Activated naive CD8-positive, alpha-beta T cell (primary cell): ENCODE measurements at regions not wholly inside any gene's neighbourhood (a gene's known extent, or its start where the extent isn't known, plus 50 kb on each side); places are given as distances from the start of the nearest gene placed in this dataset.

Experiments
- H3K27ac Mint-ChIP-seq: one replicate; pipeline ENCODE4 v1.8.0; 2021; ENCODE audit warnings: mixed read lengths
- H3K27me3 Mint-ChIP-seq: one replicate; pipeline ENCODE4 v1.8.0; 2021; ENCODE audit warnings: mixed read lengths
- H3K36me3 Mint-ChIP-seq: one replicate; pipeline ENCODE4 v1.8.0; 2021; ENCODE audit warnings: mixed read lengths
- H3K4me1 Mint-ChIP-seq: one replicate; pipeline ENCODE4 v1.8.0; 2021; ENCODE audit warnings: low read depth, mixed read lengths
- H3K4me3 Mint-ChIP-seq: one replicate; pipeline ENCODE4 v1.8.0; 2021; ENCODE audit warnings: mild to moderate bottlenecking, mixed read lengths
- H3K9me3 Mint-ChIP-seq: one replicate; pipeline ENCODE4 v1.8.0; 2021; ENCODE audit warnings: low read depth, mixed read lengths

DNA sequence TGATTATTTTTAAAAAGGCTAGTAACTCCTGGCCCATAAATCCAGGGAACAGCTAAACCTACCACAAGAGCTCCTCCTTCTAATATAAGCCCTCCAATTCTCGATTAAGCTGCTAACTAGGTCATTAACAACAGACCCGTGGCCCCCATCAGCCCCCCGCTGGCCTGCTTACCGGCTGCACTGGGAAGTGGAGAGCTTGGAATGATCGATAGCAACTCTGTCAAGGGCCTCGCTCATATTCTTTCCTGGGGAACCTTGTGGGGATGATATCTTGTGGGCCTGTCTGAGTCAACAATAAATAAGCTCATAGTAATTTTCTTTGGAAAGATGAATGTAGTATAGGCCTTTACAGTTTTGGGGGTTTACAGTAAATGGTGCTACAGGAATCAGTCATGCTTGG lies 353.5 kb downstream of the TCERG1L start:
- Mint-ChIP-seq H3K9me3 (no peaks in the 10 kb centered on the region), H3K27ac (no peak overlapping the region), H3K27me3 (peaks cover 2% of the 10 kb centered on the region), H3K4me1 (no peaks in the 10 kb centered on the region), H3K36me3 (no peaks in the 10 kb centered on the region), H3K4me3 (no peak overlapping the region)

DNA sequence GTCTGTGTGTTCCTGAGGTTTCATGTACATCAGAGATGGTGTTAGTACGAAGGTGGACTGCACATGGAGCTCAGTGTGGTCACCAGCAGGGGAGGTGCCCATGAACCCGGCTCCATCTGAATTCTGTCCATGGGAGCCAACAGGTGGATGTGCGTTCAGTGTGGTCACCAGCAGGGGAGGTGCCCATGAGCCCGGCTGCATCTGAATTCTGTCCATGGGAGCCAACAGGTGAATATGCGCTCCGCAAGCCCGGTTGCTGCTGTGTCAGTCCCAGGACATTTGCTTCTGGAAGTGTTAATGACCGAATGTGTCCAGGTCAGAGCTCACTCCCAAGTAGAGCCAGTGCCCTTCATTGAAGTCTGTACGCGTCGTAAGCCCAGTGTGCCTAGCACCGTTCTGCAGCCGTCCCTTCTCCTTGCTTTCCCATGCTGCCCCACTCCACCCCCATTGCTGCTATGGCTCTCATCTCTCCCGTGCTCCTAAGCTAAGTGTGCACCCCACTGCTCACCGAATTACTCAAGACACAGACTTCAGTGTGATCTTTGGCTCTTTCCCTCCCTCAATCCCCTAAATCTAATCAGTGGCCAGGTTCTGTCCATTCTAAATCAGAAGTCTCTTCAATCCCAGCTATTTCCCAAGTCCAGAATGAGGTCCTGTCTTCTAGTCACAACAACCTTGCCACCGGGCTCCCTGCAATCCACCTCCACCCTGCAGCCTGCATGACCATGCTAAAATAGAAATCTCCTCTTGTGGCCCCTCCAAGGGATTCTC lies 352.4 kb downstream of the TCERG1L start:
- Mint-ChIP-seq H3K4me1 (no peaks in the 10 kb centered on the region), H3K9me3 (no peaks in the 10 kb centered on the region), H3K36me3 (no peaks in the 10 kb centered on the region), H3K4me3 (no peak overlapping the region), H3K27me3 (peaks cover 2% of the 10 kb centered on the region), H3K27ac (no peak overlapping the region)

DNA sequence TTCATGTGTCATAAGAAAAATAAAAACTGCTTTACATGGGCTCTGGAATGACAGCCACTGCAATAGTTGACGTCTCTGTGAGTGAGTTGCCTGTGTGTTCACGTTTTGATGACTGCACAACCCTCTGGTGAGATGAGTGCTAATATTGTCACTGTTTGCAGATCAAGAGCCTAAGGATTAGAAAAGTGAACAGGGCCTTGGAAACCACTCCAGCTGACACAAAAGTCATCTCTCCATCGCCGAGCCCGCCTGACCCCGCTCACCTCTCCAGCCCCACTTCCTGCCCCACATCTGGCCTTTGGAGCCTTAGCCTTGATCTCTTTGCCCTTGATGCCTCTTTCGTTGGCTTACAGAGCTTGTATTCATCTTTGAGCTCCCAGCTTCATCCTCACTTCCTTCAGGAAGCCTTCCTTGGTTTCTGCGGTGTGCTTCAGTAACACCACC lies 351.7 kb downstream of the TCERG1L start:
- Mint-ChIP-seq H3K9me3 (no peaks in the 10 kb centered on the region), H3K27me3 (peaks cover 2% of the 10 kb centered on the region), H3K4me1 (no peaks in the 10 kb centered on the region), H3K36me3 (no peaks in the 10 kb centered on the region), H3K4me3 (no peak overlapping the region), H3K27ac (no peak overlapping the region)

DNA sequence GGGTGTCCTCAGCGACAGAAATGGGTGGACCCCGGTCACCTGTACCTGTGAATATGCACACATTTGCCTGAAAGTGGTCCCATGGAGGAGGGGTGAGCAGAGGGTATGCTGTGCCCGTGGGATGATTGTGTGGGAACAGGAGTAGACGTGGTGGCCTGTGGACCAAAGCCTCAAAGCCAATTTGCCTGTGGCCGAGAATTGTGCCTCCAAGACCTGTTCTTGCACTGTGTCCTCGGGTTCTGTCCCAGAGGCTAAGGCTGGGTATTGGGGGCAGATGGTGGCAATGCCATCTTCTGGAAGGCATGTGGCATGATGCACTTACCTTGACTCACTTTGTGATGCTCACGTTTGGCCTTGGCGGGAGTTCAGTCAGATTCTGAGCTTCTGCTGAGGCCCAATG lies 351.0 kb downstream of the TCERG1L start:
- H3K36me3 Mint-ChIP-seq: no peaks in the 10 kb centered on the region
- no peaks in the 10 kb centered on the region for H3K9me3 Mint-ChIP-seq
- H3K27ac Mint-ChIP-seq: no peak overlapping the region
- H3K4me3 Mint-ChIP-seq: no peak overlapping the region
- H3K4me1 Mint-ChIP-seq: no peaks in the 10 kb centered on the region
- peaks cover 2% of the 10 kb centered on the region for H3K27me3 Mint-ChIP-seq

DNA sequence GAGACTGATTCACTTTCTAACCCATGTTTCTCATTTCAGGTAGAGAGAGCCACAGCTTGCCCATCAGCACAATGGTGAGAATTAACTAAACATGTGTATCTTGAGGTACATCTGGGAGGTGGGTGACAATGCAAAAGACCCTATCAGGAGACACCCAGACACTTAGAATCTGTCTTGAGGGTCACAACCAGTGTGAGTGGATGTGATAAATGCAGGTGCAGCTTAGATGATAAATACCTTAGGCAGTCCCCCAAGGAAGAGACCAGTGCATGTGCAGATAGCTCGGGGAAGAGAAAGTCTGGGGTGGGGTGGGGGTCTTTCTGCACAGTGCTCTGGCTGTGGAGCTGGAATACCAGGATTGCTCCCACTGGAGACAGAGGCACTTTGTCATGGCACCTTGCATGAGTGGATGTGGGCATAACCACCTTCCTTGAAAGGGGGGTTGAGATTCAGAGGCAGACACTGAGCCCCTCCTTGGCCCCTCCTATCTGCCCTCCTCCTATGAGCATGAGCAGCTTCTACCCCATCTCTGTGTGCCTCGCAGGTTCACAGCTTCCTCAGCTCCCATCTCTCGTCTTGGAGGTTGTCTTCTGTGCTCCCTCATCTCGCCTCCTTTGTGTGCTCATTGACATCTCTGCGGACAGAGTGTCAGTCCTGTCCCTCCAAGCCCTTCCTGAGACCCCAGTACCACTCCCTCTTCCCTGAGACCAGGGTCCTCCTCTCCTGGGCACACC lies 349.8 kb downstream of the TCERG1L start:
- H3K27ac Mint-ChIP-seq: no peak overlapping the region
- no peaks in the 10 kb centered on the region for H3K9me3 Mint-ChIP-seq
- peaks cover 2% of the 10 kb centered on the region for H3K27me3 Mint-ChIP-seq
- no peaks in the 10 kb centered on the region for H3K4me1 Mint-ChIP-seq
- no peaks in the 10 kb centered on the region for H3K36me3 Mint-ChIP-seq
- H3K4me3 Mint-ChIP-seq: no peak overlapping the region

DNA sequence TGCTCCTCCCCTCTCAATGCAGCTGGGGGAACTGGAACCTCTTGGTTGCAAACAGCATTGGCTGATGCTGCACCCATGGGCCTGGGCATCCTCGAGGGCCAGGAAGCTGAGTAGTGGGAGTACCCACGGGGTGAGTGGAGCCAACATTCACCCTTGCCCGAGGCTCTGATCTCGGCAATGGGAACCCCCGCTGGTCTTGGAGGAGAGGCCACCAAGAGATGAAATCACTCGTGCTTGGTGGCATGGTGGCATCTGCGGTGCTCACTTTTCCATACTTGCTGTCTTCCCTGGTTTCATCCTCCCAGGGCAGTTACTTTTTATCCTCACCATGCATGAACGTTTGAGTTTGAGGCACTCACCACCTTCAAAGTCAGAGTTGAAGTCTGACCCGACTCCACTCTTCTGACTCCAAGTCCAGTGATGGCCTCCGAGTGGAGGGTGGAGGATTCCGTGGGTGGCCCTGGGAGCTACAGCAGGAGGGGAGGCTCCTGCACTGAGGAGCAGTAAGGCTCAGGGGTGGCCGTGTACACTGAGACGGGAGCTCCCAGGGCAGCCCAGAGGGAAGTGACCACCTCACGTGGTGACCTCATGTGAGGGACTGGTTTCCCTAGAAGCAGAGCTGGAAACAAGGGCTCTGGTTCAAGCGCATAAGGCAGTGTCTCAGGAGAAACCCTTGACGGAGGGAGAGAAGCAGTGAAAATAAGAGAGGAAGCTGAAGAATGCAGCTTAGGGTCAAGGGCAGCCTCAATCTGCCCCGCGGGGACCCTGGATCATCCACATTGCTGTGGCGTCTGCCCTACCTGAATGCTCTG lies 349.1 kb downstream of the TCERG1L start:
- Mint-ChIP-seq H3K9me3 (no peaks in the 10 kb centered on the region), H3K4me1 (no peaks in the 10 kb centered on the region), H3K27ac (no peak overlapping the region), H3K27me3 (peaks cover 2% of the 10 kb centered on the region), H3K4me3 (no peak overlapping the region), H3K36me3 (no peaks in the 10 kb centered on the region)

DNA sequence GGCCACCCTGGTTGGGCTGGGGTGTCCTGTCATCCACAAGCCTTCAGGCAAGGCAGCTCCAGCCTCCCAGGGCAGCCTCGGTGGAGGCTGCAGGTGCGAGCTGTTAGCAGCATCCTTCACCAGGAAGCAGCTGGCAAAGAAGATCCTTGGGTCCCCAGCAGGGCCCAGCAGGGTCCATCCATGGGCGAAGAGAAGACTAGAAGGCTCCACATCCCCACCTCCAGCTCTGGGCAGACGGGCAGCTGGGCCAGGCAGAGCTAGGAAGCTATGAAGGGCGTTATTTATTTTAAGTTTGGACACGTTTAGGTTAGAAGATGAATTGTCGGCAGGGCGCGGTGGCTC lies 348.5 kb downstream of the TCERG1L start:
- no peak overlapping the region for H3K27ac Mint-ChIP-seq
- H3K27me3 Mint-ChIP-seq: peaks cover 2% of the 10 kb centered on the region
- H3K4me3 Mint-ChIP-seq: no peak overlapping the region
- H3K36me3 Mint-ChIP-seq: no peaks in the 10 kb centered on the region
- no peaks in the 10 kb centered on the region for H3K4me1 Mint-ChIP-seq
- no peaks in the 10 kb centered on the region for H3K9me3 Mint-ChIP-seq

DNA sequence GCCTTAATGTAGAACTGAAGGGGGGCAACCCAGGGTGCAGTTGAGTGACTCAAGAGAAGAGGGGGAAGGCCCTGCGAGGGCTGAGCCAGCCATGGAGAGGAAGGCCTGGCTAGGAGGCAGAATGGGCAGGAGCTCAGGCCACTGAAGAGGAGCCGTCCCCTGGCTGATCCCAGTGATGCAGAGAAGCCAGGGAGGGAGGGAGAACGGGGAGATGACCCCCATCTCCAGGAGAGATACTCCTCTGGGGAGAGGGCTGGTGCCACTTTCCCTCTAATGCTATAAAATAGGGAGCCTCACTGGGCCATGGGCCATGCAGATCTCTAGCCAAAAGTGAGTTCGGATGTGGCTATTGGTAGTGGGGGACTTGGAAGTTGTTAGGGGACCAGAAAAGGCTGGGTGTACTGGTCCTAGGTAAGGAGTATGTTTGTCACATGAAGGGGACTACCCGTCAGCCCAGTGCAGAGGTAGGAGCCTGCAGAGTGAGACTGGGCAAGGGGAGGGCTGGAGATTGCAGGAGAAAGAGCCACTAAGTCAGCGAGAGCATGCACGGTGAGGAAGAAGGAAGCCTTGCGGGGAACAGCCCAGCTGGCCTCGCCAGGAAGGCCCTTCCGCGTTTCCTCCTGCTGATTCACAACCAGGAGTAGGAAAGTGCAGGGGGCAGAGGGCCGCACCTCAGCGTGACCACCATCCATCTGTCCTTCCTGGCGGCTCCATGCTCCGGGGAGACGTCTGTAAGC lies 347.6 kb downstream of the TCERG1L start:
- no peak overlapping the region for H3K27ac Mint-ChIP-seq
- no peak overlapping the region for H3K4me3 Mint-ChIP-seq
- peaks cover 2% of the 10 kb centered on the region for H3K27me3 Mint-ChIP-seq
- no peaks in the 10 kb centered on the region for H3K36me3 Mint-ChIP-seq
- H3K4me1 Mint-ChIP-seq: no peaks in the 10 kb centered on the region
- no peaks in the 10 kb centered on the region for H3K9me3 Mint-ChIP-seq

DNA sequence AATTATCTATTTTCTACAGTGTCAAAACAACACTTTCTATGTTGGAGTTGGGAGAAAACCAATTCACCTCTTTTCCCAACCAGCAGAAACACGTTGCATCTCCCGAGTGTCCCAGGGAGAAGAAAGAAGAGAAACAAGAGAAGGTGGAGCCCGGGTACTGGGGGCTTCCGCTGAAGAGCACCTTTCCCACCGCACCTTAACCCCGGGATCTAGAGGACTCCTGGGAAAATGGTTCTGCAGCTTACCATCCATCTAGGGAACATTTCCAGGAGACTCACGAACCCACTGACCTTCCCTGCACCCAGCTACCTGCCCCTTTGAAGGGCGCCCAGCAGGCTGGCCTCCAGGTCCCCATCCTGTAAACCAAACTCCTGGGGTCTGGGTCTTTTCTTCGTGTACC lies 346.8 kb downstream of the TCERG1L start:
- H3K27ac Mint-ChIP-seq: no peak overlapping the region
- peaks cover 2% of the 10 kb centered on the region for H3K27me3 Mint-ChIP-seq
- H3K4me1 Mint-ChIP-seq: no peaks in the 10 kb centered on the region
- H3K4me3 Mint-ChIP-seq: no peak overlapping the region
- H3K36me3 Mint-ChIP-seq: no peaks in the 10 kb centered on the region
- no peaks in the 10 kb centered on the region for H3K9me3 Mint-ChIP-seq

DNA sequence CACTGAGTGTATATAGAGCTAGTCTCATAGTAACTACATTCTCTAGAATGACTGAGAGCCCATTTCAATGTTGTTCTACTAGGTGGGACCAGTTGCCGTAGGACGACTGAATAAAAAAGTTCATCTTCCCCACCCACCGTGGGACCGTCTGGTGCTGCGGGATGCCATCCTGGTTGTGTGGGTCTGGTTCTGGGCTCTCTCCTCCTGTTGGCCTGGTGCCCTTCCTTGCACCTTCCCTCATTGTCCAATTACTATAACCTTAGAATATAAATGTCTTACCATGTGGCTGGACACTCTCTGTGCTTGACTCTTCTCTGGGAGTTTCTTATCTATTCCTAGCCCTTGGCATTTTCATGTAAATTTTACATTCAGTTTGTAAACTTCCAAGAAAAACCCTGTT lies 344.4 kb downstream of the TCERG1L start:
- no peaks in the 10 kb centered on the region for H3K36me3 Mint-ChIP-seq
- H3K27me3 Mint-ChIP-seq: no peaks in the 10 kb centered on the region
- no peak overlapping the region for H3K4me3 Mint-ChIP-seq
- H3K27ac Mint-ChIP-seq: no peak overlapping the region
- no peaks in the 10 kb centered on the region for H3K9me3 Mint-ChIP-seq
- no peaks in the 10 kb centered on the region for H3K4me1 Mint-ChIP-seq

DNA sequence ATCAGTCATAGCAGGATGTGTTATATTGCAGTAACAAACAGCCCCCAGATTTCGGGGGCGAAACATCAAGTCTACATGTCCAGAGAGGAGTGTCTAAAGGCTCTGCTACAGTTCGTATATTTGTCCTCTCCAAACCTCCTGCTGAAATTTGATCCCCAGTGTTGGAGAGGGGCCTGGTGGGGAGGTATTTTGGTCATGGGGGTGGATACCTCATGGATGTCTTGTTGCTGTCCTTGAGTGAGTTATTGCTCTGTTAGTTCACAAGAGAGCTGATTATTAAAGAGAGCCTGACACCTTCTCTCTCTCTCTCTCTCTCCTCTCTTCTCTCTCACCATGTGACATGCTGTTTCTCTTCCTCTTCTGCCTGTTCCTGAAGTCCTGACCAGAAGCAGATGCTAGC lies 343.7 kb downstream of the TCERG1L start:
- Mint-ChIP-seq H3K27me3 (no peaks in the 10 kb centered on the region), H3K4me1 (no peaks in the 10 kb centered on the region), H3K9me3 (no peaks in the 10 kb centered on the region), H3K36me3 (no peaks in the 10 kb centered on the region), H3K4me3 (no peak overlapping the region), H3K27ac (no peak overlapping the region)

DNA sequence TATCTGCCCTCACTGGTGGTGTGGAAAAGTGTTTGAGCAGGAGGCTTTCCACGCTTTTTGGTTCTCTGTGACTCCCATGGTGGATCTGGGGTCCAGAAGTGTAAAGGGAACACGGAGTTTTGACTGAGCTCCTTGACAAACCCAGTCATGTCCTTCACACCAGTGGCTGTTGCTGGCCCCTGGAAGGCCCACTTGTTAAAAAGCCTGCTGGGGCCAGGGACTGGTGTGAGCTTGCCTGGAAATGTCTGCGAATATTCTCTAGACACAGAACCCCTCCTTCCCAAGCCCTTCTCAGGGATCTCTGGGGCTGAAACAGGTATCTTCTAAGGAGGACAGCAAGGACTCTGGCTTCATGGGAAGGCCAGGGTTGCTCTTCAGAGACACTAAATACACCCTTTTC lies 343.0 kb downstream of the TCERG1L start:
- Mint-ChIP-seq H3K27me3 (no peaks in the 10 kb centered on the region), H3K36me3 (no peaks in the 10 kb centered on the region), H3K9me3 (no peaks in the 10 kb centered on the region), H3K27ac (no peak overlapping the region), H3K4me3 (no peak overlapping the region), H3K4me1 (no peaks in the 10 kb centered on the region)

DNA sequence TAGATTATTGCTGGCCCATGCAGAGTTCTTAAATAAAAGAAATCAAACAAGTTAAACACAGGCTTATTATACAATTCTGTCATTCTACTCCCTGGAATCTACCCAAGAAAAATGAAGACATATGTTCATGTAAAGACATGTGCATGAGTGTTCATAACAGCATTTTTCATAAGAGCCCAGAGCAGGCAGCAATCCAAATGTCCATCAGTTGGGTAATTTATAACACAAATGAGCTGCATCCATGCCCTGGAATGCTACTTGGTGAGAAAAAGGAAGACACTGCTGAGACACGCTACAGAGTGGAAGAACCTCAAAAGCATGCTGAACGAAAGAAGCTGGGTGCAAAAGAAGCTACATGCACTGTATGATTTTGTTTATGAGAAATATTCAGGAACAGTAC lies 342.6 kb downstream of the TCERG1L start:
- no peak overlapping the region for H3K4me3 Mint-ChIP-seq
- H3K27ac Mint-ChIP-seq: no peak overlapping the region
- no peaks in the 10 kb centered on the region for H3K9me3 Mint-ChIP-seq
- H3K27me3 Mint-ChIP-seq: no peaks in the 10 kb centered on the region
- H3K4me1 Mint-ChIP-seq: no peaks in the 10 kb centered on the region
- H3K36me3 Mint-ChIP-seq: no peaks in the 10 kb centered on the region

DNA sequence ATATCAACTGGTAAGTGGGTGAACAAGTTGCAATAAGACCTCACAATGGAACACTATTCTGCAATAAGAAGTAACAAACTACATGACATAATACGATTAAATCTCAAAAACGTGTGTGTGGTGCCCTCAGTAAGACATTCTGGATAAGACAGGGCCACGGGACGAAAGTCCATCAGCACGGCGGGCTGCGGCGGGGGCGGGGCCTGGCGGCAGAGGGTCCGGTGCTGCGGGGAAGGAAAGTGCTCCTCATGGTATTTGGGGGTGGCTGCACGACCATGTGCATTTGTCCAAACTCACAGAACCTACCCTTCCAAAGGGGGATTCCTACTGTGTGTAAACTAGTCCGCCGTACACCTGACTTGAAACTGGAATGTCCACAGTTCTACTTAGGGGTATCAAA lies 341.8 kb downstream of the TCERG1L start:
- H3K4me3 Mint-ChIP-seq: no peak overlapping the region
- no peaks in the 10 kb centered on the region for H3K36me3 Mint-ChIP-seq
- H3K27ac Mint-ChIP-seq: no peak overlapping the region
- H3K4me1 Mint-ChIP-seq: no peaks in the 10 kb centered on the region
- H3K27me3 Mint-ChIP-seq: no peaks in the 10 kb centered on the region
- H3K9me3 Mint-ChIP-seq: no peaks in the 10 kb centered on the region
